Uterus (tissue), 2 donors: ENCODE measurements at regions not wholly inside any gene's neighbourhood (a gene's known extent, or its start where the extent isn't known, plus 50 kb on each side); places are given as distances from the start of the nearest gene placed in this dataset.

Experiments used
- CTCF ChIP-seq, 4 experiments: fragments of 200-600 bp in 2 of 4; fragments of 450-650 bp in 2 of 4; sonication (generic) in 2 of 4; IDR thresholded peaks; one replicate each; pipeline ENCODE4 v1.5.1; 2016 to 2019; ENCODE audit warnings: antibody characterized with exemption in 4 of 4, mild to moderate bottlenecking in 2 of 4, moderate library complexity in 1 of 4
- POLR2A ChIP-seq, 2 donors: fragments of 450-650 bp; IDR thresholded peaks; one replicate each; pipeline ENCODE4 v1.6.1; 2016; ENCODE audit warnings: antibody characterized with exemption in 2 of 2, mild to moderate bottlenecking in 1 of 2, moderate library complexity in 1 of 2

DNA sequence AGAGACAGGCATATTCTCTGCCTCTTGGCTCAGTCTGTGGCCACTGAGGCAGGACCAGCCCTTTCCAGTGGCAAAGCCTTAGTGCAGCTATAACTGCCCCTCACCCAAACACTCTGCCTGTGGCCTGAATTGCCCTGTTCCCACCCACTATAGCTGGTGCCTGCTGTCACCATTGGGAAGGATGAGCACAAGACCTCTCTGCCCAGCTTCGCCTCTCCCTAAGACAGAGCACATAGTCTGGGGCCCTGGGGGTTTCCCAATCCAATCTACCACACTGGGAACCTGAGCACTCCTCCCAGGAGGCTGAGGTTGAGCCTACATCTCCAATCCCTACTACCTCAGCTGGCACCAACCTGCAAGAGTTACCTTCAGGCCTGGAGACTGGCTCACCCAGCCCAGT lies 670.4 kb downstream of the JRKL start:
- no peak for TF ChIP-seq CTCF (IDR thresholded peaks at IDR 0.05)
- no peak for TF ChIP-seq POLR2A (IDR thresholded peaks at IDR 0.05)
